ENCODE measurements at regions not wholly inside any gene's neighbourhood (a gene's known extent, or its start where the extent isn't known, plus 50 kb on each side); places are given as distances from the start of the nearest gene placed in this dataset.
A peak's percentile ranks its signal among the peaks of the same experiment; 100 is the strongest.

- Histone ChIP-seq H3K4me1 (ENCODE audit: low read length) (peaks cover 28% of the 10 kb centered on the region), H3K79me2 (ENCODE audit: low read length) (no peaks in the 10 kb centered on the region), H3K9ac (ENCODE audit: low read length) (peak overlapping the region; percentile 25; the same call in 1 of the 2 replicates), H4K20me1 (ENCODE audit: insufficient read depth, low read length) (no peaks in the 10 kb centered on the region), H3K4me3 (ENCODE audit: low read length) (peak overlapping the region; percentile 53), H3K4me2 (ENCODE audit: low read length) (peak overlapping the region; percentile 50), H3K27ac (ENCODE audit: low read length) (no peak overlapping the region), H3K9me3 (ENCODE audit: insufficient read depth, low read length) (no peaks in the 10 kb centered on the region), H3K27me3 (ENCODE audit: low read depth, low read length) (no peaks in the 10 kb centered on the region), H3K36me3 (replicated peaks; ENCODE audit: low read depth, low read length) (no peaks in the 10 kb centered on the region), H2AFZ (ENCODE audit: low read depth, low read length) (peak overlapping the region; percentile 54; the same call in 1 of the 2 replicates)
- TF ChIP-seq EZH2phosphoT487 (IDR thresholded peaks at IDR 0.05; ENCODE audit: low read depth) = no peak
- TF ChIP-seq CTCF (IDR thresholded peaks at IDR 0.05; ENCODE audit: low read depth, low read length) = no peak
Measured at GRCh38 chr13:85417807-85418206, 381.4 kb downstream of the SLITRK6 start.

GRCh38 chr13:85413664-85414063 lies 385.6 kb downstream of the SLITRK6 start:
- no peaks in the 10 kb centered on the region for H4K20me1 ChIP-seq (ENCODE audit: insufficient read depth, low read length)
- TF ChIP-seq CTCF (IDR thresholded peaks at IDR 0.05; ENCODE audit: low read depth, low read length) (no peak), EZH2phosphoT487 (IDR thresholded peaks at IDR 0.05; ENCODE audit: low read depth) (no peak)
- H3K4me2 ChIP-seq (ENCODE audit: low read length) = peak overlapping the region; percentile 14
- no peaks in the 10 kb centered on the region for H3K27me3 ChIP-seq (ENCODE audit: low read depth, low read length)
- no peaks in the 10 kb centered on the region for H3K79me2 ChIP-seq (ENCODE audit: low read length)
- H3K9ac ChIP-seq (ENCODE audit: low read length) = no peak overlapping the region
- no peaks in the 10 kb centered on the region for H3K36me3 ChIP-seq (replicated peaks; ENCODE audit: low read depth, low read length)
- no peaks in the 10 kb centered on the region for H3K9me3 ChIP-seq (ENCODE audit: insufficient read depth, low read length)
- H3K4me1 ChIP-seq (ENCODE audit: low read length) = peaks cover 29% of the 10 kb centered on the region
- H3K27ac ChIP-seq (ENCODE audit: low read length) = no peak overlapping the region
- H3K4me3 ChIP-seq (ENCODE audit: low read length) = no peak overlapping the region
- H2AFZ ChIP-seq (ENCODE audit: low read depth, low read length) = no peak overlapping the region

- no peaks in the 10 kb centered on the region for H4K20me1 ChIP-seq (ENCODE audit: insufficient read depth, low read length)
- H3K4me1 ChIP-seq (ENCODE audit: low read length) = peaks cover 22% of the 10 kb centered on the region
- H3K79me2 ChIP-seq (ENCODE audit: low read length) = no peaks in the 10 kb centered on the region
- H3K27ac ChIP-seq (ENCODE audit: low read length) = no peak overlapping the region
- no peak overlapping the region for H3K9ac ChIP-seq (ENCODE audit: low read length)
- H3K27me3 ChIP-seq (ENCODE audit: low read depth, low read length) = no peaks in the 10 kb centered on the region
- H3K9me3 ChIP-seq (ENCODE audit: insufficient read depth, low read length) = no peaks in the 10 kb centered on the region
- H2AFZ ChIP-seq (ENCODE audit: low read depth, low read length) = no peak overlapping the region
- H3K36me3 ChIP-seq (replicated peaks; ENCODE audit: low read depth, low read length) = no peaks in the 10 kb centered on the region
- H3K4me2 ChIP-seq (ENCODE audit: low read length) = no peak overlapping the region
- H3K4me3 ChIP-seq (ENCODE audit: low read length) = no peak overlapping the region
- TF ChIP-seq EZH2phosphoT487 (IDR thresholded peaks at IDR 0.05; ENCODE audit: low read depth) = no peak
- no peak for TF ChIP-seq CTCF (IDR thresholded peaks at IDR 0.05; ENCODE audit: low read depth, low read length)
Measured at GRCh38 chr13:85412448-85412847, 386.8 kb downstream of the SLITRK6 start.

GRCh38 chr13:85411591-85411990 lies 387.6 kb downstream of the SLITRK6 start:
- Histone ChIP-seq H3K4me2 (ENCODE audit: low read length) (no peak overlapping the region), H3K9ac (ENCODE audit: low read length) (no peak overlapping the region), H2AFZ (ENCODE audit: low read depth, low read length) (no peak overlapping the region), H3K4me1 (ENCODE audit: low read length) (peaks cover 22% of the 10 kb centered on the region), H3K4me3 (ENCODE audit: low read length) (no peak overlapping the region), H4K20me1 (ENCODE audit: insufficient read depth, low read length) (no peaks in the 10 kb centered on the region), H3K79me2 (ENCODE audit: low read length) (no peaks in the 10 kb centered on the region), H3K27ac (ENCODE audit: low read length) (no peak overlapping the region), H3K27me3 (ENCODE audit: low read depth, low read length) (no peaks in the 10 kb centered on the region), H3K9me3 (ENCODE audit: insufficient read depth, low read length) (no peaks in the 10 kb centered on the region), H3K36me3 (replicated peaks; ENCODE audit: low read depth, low read length) (no peaks in the 10 kb centered on the region)
- TF ChIP-seq CTCF (IDR thresholded peaks at IDR 0.05; ENCODE audit: low read depth, low read length) (no peak), EZH2phosphoT487 (IDR thresholded peaks at IDR 0.05; ENCODE audit: low read depth) (no peak)
